Mucosa of descending colon (tissue), 3 donors: ENCODE measurements at regions not wholly inside any gene's neighbourhood (a gene's known extent, or its start where the extent isn't known, plus 50 kb on each side); places are given as distances from the start of the nearest gene placed in this dataset.

Experiments
- ATAC-seq: fragments of 200-7000 bp; cut with Tn5 transposase; one replicate; pipeline ENCODE4 v1.9.1; 2020; ENCODE audit warnings: mild to moderate bottlenecking, moderate library complexity
- DNase-seq, 3 donors: peaks; one replicate each; pipeline ENCODE4 v3.0.0-alpha.2; 2020
- H3K36me3 ChIP-seq: fragments of 200-600 bp; one replicate; pipeline ENCODE4 v1.8.0; 2021; ENCODE audit warnings: low read depth, mild to moderate bottlenecking
- H3K4me1 ChIP-seq: fragments of 200-600 bp; one replicate; pipeline ENCODE4 v1.8.0; 2021; ENCODE audit warnings: low read depth, mild to moderate bottlenecking
- H3K4me3 ChIP-seq: fragments of 200-600 bp; one replicate; pipeline ENCODE4 v1.8.0; 2021; ENCODE audit warnings: mild to moderate bottlenecking
- H3K9me3 ChIP-seq: fragments of 200-600 bp; one replicate; pipeline ENCODE4 v1.8.0; 2021; ENCODE audit warnings: mild to moderate bottlenecking
- CTCF ChIP-seq: fragments of 200-600 bp; IDR thresholded peaks from one replicate; pipeline ENCODE4 v1.8.0; 2022; ENCODE audit warnings: antibody characterized with exemption, mild to moderate bottlenecking
- intact Hi-C, 2 donors: fragments of 100-400 bp; cut with DNase I in 1 of 2; cut with micrococcal nuclease in 1 of 2; formaldehyde crosslinking; loops; one replicate each; pipeline versions ENCODE4 v1.11.0 to v1.11.1; 2022; cut with DNase I, micrococcal nuclease
- donor health status: DM: no; HTN: no; CAD: no; lungs with moderate emphysema.
- donor health status: DM: no; HTN: no; CAD: no.
- donor health status: DM: no; HTN: yes; CAD: no.

- DNase-seq: no peak
- TF ChIP-seq CTCF: no peak
- no peaks in the 10 kb centered on the region for H3K4me1 ChIP-seq
- no peaks in the 10 kb centered on the region for H3K9me3 ChIP-seq
- no peak for ATAC-seq
- H3K4me3 ChIP-seq: no peak overlapping the region
- intact Hi-C loops: no loop called here
- no peaks in the 10 kb centered on the region for H3K36me3 ChIP-seq
Measured at GRCh38 chr16:64541621-64542020, 580.2 kb downstream of the CDH11 start.

GRCh38 chr16:64540434-64540833 is 581.4 kb downstream of the CDH11 start:
- no peak for TF ChIP-seq CTCF
- Histone ChIP-seq H3K4me3 (no peak overlapping the region), H3K4me1 (no peaks in the 10 kb centered on the region), H3K36me3 (no peaks in the 10 kb centered on the region), H3K9me3 (no peaks in the 10 kb centered on the region)
- intact Hi-C loops: no loop called here
- DNase-seq: no peak
- ATAC-seq: no peak

- no peaks in the 10 kb centered on the region for H3K4me1 ChIP-seq
- intact Hi-C loops: no loop called here
- TF ChIP-seq CTCF: no peak
- H3K4me3 ChIP-seq: no peak overlapping the region
- ATAC-seq (no peak), DNase-seq (no peak)
- H3K36me3 ChIP-seq: no peaks in the 10 kb centered on the region
- no peaks in the 10 kb centered on the region for H3K9me3 ChIP-seq
Measured at GRCh38 chr16:64539811-64540371, 582.0 kb downstream of the CDH11 start.

- H3K4me3 ChIP-seq: no peak overlapping the region
- TF ChIP-seq CTCF: no peak
- no peaks in the 10 kb centered on the region for H3K4me1 ChIP-seq
- H3K36me3 ChIP-seq: no peaks in the 10 kb centered on the region
- DNase-seq (no peak), ATAC-seq (no peak)
- no peaks in the 10 kb centered on the region for H3K9me3 ChIP-seq
- intact Hi-C loops: no loop called here
Measured at GRCh38 chr16:64534180-64534780, 587.6 kb downstream of the CDH11 start.

- H3K9me3 ChIP-seq: no peaks in the 10 kb centered on the region
- H3K4me3 ChIP-seq: no peak overlapping the region
- H3K36me3 ChIP-seq: no peaks in the 10 kb centered on the region
- no peaks in the 10 kb centered on the region for H3K4me1 ChIP-seq
- TF ChIP-seq CTCF: no peak
- no peak for ATAC-seq
- DNase-seq: no peak
- intact Hi-C loops: no loop called here
Measured at GRCh38 chr16:64532691-64533090, 589.2 kb downstream of the CDH11 start.

- DNase-seq (no peak), ATAC-seq (no peak)
- Histone ChIP-seq H3K4me1 (no peaks in the 10 kb centered on the region), H3K36me3 (no peaks in the 10 kb centered on the region), H3K9me3 (no peaks in the 10 kb centered on the region), H3K4me3 (no peak overlapping the region)
- intact Hi-C loops: no loop called here
- TF ChIP-seq CTCF: no peak
Measured at GRCh38 chr16:64532117-64532516, 589.7 kb downstream of the CDH11 start.
